GM19025 (cell line): ENCODE measurements at regions not wholly inside any gene's neighbourhood (a gene's known extent, or its start where the extent isn't known, plus 50 kb on each side); places are given as distances from the start of the nearest gene placed in this dataset.

Experiments used
- ATAC-seq: cut with Tn5 transposase; IDR thresholded peaks from one replicate; pipeline ENCODE4 v1.9.1; 2021; ENCODE audit warnings: mild to moderate bottlenecking, low read depth, moderate library complexity; ENCODE audit not compliant: unreplicated experiment

DNA sequence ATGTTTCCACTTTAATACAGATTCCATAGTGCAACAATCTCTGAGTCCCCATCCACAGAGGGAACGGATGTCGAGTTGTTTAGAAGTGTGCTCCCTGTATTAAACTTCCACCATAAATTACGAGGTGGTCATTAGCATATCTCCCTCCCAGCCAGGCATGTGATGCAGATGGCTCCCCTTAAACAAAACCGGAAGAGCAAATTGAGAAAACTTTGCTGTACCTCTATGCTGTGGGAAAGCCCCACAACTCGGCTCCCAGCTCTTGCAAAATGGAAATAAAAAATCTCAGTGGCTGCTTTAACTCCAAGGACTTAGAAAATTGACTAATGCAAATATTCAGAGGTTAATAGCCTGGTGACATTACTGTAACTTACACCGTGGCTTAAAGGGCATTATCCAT lies 290.9 kb downstream of the MAF start:
- no peak for ATAC-seq

DNA sequence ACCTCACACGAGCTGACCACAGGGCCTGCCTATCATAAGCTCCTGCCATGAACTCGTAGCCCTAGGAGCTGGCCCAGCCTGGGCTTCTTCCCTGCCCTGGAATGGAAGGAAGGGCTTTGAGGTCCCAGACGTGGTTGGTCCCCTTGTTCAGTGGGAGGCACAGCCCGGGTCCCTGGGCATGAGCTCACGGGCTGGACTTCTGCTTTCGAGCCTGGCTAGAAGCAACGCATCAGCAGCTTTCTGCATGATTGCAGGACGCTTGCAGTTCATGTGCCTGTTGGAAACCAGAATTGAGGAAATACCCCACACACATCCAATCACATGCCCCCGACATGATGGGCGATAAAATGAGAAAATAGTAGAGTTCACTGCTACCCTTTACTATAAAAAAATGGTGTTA lies 293.3 kb downstream of the MAF start:
- no peak for ATAC-seq

DNA sequence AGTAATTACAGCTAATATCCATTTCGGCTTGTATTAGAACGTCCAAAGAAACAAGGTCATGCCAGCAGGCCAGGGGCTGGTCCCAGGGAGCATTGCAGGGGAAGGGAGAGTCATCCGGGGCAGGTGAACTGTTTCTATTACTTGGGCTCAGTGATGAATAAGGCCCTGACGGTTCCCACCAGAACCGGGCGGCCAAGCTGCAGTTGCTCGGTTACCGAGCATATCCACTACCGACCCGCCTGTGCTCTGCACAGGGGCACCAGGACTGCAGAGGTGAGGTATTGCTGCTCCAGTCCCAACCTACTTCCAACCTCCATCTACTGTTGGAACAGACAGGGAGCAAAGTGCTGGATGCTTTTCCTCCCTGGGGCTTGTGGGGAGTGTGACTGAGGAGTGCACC lies 295.5 kb downstream of the MAF start:
- no peak for ATAC-seq

DNA sequence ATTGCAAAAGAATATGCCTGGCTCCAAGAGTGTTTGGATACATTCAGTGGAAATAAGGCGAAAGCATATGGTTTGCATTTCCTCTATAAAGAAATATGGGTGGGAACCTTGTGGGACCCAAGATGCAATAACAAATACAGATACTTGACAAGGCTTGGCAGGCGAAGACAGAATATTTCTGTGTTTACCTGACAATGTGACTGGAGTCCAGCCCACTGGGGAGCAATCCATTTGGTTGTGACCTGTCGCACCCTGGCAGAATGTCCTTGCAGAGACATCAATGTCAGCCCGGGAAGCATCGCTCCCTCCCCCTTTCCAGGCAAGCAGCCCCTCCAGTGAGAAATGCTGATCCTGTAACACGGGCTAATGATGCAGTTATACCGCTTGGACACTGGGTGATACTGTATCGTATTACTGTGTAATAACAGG lies 296.6 kb downstream of the MAF start:
- no peak for ATAC-seq

DNA sequence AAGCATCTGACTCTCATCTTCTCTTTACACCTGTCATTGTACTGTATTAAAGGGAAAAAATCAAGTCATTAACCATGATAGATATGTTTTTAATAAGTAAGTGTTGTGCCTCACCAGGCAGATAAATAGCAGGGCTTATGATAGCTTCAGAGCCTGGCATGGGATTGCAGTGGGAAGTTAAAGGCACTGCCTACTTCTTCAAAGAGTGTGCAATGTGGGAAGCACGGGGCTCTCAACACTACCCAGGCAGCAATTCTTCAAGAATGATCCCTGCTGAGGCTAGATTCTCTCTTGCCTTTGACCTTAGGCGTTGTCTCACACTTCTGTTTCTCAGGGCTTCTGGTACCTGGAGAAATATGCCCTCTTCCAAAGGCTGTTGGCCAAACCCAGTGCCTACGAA lies 297.3 kb downstream of the MAF start:
- no peak for ATAC-seq

DNA sequence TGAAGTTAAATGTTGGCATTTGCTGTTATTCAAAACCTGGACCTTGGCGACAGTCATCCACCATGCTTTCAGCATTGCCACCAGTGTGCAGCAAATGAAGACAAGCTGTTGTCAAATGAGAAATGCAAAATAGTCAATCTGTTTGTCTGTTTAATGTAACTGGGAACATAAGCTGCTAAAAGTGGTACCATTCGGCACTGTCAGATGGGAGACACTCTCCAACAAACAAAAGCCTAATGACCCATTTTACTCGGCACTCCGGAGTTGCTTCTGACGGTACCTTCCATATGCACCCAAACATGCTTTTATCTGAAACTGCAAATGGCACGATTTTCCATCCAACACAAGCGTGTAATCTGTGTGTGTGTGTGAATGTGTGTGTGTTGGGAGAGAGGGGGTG lies 297.8 kb downstream of the MAF start:
- ATAC-seq: no peak

DNA sequence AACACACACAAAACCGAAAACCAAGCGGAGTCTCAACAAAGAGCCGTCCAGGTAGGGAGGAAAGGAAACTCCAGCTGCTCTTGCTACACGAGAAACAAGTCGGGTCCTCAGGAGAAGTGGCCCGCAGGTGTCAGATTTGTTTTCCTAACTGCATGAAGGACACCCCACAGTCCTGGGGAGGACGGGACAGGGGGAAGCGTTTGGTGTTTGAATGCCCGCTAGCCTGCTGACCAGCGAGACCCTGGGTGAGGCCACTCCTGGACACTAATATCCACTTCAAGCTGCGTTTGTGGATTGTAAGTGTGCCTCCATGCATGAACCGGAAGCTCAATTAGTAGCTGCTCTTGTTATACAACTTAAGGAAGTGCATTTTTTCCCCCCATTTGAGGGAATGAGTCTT lies 299.5 kb downstream of the MAF start:
- ATAC-seq: no peak

DNA sequence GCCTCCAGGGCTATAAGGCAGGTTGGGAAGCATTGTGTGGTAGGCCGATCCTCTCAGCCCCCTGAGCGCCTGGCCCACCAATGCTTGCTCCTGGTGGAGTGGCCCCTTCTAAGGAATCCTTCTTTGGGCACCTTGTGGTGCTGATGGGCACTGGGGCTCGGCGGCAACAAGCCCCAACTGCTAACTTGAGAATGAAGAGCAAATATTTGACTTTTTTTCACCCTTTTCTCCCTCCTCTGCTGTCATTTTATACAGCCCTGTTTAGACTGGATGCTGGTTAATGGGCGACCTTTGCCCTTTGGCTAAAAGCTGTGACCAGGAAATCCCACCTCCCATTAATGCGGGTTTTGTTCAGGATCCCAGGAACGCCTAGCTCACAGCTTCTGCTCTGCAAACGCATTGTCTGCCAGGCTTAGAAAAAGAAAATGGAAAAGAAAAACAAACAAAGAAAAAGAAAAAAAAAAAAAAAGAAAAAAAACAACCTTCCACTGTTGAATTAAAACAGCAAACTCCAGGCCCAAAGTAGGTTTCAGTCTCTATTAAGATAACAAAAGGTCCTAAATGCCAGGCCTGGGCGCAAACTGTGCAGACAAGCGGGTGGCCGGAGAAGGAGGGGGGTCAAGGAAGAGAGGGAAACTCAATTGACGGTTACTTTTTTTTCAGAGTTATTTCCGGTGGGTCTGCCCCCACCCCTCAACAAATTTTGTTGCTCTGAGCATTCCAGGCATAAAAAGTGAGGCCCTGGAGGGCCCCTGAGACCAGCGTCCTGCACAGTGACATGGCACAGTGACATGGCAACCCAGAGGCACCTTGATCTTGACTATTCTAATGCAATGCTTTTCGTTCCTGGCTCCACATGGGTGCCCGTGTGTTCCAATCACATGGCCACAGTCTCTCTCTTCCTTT lies 301.4 kb downstream of the MAF start:
- no peak for ATAC-seq

DNA sequence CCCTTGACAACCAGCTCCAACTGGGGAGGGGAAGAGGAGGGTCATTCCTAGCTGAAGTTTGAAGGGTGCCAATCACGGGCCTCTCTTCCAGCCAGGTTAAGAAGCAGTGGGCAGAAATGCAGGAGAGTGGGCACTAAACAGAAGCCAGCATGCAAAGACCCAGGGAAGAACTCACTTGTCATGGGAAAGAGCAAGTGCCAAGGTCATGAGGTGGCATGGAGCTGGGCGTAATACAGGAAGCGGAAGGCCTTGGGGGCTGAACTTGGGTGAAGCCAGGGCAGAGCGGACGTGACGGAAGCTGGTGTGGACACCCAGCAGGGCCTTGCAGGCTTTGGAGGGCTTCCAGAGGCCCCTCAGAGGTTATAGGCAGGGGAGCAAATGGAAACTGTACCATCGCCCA lies 302.1 kb downstream of the MAF start:
- no peak for ATAC-seq

DNA sequence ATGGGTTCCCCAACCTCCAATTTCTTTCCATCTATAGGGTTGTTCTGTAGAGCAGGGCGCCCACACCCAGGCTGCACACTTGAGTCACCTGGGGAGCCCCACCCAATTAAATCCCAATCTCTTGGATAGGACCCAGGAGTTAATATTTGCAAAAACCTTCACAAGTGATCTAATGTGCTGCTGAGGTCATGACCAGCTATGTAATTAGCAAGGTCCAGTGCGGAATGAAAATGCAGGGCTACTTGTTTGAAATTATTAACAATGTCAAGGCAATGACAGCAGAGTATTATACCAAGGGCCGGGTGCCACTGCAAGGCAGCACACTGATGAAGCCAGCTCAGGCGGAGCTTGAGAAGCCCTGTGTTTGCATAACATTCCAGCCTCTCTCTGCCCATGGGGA lies 302.7 kb downstream of the MAF start:
- no peak for ATAC-seq

DNA sequence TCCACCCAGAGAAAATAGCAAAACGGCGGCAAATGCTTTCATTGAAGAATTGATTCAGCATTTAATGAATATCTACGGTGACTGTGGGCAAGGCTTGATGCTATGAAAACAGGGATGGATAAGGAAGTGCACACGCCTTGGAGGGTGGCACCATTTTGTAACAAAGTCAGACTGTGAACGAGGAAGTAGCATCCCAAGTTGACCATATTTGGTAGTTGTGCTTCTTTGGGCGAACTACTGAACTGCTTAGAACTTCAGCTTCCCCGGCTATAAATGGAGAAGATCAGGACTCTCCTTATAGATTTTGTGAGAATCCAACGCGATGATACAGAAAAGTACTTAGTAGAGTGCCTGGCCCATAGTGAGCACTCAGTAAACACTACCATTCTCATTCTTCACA lies 303.2 kb downstream of the MAF start:
- ATAC-seq: no peak

DNA sequence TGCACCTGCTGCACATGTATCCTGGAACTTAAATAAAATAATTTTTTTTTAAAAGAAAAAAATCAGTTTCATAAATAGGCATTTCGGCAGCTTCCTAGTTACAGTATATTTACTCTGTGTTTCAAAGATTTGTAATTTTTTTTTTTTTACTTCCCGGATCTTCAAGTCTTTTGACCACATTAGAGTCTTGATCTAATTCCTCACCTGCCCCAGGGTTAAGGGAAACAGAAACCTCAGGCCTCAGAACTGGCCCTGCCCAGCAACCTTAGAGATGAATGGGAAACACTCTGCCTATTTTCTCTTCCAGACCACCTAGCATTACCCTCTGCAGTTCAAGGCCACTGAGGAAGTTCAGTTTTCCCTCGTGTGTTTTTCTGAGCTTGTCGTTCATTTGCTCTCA lies 304.0 kb downstream of the MAF start:
- ATAC-seq: no peak

DNA sequence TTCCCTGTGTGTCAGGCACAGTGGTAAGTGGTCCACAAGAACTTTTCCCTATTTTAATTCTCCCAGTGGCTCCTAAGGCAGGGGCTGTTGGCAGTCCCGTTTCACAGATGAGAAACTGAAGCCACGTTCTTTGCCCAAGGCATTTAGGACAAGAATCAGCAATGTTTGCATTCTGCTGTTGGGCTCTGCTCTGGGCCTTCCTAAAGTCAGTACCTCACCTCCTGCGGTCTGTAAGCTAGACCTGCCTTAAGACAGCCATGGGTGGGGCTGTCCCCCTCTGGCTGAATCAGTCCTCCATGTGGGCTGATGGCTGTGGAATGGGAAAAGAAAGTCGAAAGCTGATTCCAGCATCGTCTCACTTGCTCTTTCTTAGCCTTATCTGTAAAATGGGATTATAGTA lies 304.8 kb downstream of the MAF start:
- no peak for ATAC-seq

DNA sequence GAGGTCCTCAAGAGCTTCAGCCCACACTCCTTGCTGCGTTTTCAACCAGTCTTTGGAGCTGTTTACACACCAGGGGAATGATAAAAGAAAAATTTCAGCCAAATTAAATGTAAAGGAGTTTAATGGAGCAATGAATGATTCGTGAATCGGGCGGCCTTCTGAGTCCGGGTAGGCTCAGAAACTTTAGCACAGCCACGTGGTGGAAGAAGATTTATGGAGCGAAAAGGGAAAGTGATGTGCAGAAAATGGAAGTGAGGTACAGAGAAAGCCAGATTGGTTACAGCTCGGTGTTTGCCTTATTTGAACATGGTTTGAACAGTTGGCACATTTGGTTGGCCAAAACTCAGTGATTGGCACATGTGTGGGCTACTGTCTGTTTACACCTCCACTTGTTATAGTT lies 305.4 kb downstream of the MAF start:
- no peak for ATAC-seq

DNA sequence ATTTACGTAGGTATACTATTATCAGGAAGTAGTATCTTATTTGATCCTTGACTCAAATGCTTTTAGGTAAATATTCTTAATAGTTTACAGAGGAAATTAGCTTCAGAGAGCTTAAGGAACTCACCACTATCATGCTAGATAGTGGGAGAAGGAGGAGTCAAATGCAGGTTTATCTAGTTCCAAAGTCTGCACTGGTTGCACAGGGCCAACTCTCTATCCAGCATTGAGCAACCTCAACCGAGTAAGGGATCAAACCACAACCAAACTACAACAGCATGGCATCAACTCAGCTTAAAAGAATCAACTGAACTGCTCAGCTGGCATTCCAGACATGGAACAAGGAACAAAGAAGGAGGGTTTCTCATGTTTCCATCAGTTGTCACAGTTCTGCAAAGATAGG lies 306.0 kb downstream of the MAF start:
- no peak for ATAC-seq

DNA sequence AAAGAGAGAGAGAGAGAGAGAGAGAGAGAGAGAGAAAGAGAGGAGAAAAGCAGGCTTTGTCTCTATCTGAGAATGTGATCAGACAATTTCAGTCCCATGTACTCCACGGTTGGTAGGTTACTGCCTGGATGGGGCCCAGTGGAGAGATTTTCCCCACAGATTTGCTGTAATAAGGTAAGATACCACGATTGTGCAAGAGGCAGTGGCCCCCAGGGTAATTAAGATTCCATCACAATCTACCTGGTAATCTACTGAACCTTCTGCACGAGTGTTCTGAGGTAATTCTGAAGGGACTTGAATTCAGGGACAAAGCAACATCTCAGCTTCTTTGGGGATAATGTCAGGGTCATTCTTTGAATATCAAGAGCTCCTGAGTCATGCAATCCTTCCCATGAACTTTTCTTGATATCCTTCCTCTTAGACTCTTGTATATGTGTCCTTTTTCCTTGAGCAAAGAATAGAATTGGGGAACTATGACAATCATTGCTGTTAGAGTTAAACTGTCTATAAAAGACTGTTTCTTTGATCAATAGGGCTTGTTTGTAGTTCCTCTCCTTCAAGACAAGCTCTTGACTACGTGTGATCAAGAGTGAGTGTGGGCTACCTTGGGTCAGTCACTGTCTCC lies 306.6 kb downstream of the MAF start:
- ATAC-seq: no peak

DNA sequence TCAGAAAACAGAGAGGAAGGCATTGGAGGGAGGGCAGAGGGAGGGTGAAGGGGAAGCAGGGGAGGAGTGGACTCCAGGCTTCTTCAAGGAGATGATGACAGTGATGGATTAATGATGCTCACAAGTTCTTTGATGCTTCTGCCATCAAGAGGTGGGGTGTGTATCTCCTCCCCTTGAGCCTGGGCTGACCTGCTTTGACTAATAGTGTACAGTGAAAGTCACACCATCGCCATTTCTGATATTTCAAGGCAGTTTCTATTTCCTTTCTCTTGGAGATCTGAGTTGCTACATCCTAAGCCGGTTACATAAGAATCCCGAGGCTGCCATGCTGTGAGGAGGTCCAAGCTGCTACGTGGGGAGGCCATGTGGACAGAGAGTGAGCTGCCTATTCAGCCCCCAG lies 312.5 kb downstream of the MAF start:
- no peak for ATAC-seq

DNA sequence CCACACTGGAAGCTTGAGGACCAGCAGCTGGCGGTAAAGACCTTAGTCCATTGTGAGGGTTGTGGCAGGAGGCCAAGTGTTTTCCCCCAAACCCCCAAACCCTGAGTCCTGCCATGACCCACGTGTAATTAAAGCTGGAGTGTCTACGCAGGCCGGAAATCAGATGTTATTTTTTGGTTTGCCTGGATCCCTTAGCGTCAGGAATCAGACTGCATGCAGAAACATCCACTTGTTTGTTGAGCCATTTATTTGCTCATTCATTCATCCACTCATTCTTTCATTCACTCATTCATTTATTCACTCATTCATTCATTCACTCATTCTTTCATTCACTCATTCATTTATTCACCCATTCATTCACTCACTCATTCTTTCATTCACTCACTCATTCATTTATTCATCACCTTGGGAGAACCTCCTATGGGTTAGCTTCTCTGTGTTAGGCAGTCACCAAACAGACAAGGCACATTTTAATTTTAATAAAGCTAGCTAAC lies 313.1 kb downstream of the MAF start:
- no peak for ATAC-seq

DNA sequence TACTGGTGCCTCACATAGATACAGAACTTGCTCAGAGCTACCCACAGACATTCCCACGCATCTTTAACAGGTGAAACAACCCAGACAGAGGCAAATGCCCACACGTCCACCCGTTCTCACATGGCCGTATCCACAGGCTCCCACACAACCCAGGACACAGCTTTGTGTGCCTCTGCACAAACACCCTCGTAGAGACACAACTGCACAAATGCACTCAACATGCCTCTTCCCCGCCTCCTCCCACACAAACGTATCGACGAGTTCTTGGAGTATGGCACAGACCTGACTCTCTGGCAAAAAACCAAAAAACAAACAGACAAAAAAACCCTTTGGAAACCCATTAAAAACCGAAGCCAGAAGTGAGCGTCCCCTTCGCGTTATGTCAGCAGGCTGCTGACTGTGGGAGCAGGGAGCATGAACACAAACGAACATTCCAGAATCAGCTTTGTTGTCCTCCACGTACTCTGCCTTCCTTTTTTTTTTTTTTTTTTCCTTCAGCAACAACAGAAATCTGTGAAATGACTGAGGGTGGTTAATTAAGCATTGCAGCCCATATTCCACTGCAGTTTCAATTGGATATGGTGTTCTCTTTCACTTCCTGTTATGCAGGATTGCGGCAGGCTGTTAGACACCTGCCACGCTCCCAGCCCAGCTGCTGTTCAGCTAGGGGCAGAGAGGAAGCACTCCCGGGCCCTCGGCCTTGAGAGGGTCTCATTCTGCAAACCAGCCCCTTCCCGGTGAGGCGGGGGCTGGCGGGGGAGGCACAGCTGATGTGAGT lies 313.7 kb downstream of the MAF start:
- peak; percentile 84 for ATAC-seq

DNA sequence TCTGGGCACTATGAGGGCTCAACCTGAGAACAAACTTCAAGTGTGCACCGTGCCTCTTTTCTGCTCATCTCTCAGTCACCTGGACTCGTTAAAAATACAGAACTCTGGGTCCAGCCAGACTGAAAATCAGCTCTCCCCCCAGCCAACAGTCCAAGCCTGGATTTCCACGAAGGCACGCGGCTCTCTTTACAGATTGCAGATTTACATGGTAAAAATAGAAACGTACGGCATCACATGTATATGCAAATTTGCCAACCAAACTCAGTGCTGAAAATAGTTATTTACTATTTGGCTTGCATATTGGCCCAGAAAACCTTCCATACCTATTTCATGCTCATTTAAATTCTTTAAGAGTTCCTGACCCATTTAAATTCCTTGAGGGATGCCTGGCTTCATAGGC lies 315.8 kb downstream of the MAF start:
- no peak for ATAC-seq

DNA sequence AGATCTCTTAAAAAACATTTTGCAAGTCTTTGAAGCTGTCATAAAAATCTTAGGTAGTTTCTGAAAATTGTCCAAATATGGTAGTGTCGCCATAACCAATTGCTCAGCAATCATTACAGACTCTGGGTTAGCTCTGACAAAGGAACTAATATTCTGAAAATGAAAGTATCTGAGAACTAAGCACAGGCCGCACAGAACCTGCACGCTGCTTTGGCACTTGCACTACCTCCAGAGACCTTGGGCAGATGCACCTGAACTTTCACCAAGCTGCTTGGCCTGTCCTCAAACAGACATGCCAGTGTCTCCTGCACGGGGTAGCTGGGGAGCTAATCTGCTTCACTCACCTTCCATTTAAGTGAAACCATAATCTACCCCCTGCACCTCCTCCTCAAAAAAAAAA lies 317.0 kb downstream of the MAF start:
- no peak for ATAC-seq
